Erythroblast (primary cell): ENCODE measurements at regions not wholly inside any gene's neighbourhood (a gene's known extent, or its start where the extent isn't known, plus 50 kb on each side); places are given as distances from the start of the nearest gene placed in this dataset.

Experiments
- GATA1 ChIP-seq: IDR thresholded peaks from 2 replicates; pipeline ENCODE4 v1.6.1; 2011; ENCODE audit warnings: low read depth, mild to moderate bottlenecking, control low read depth, low read length, moderate library complexity
- POLR2A ChIP-seq: IDR thresholded peaks from 2 replicates; pipeline ENCODE4 v1.6.1; 2011; ENCODE audit warnings: mild to moderate bottlenecking, low read length

- no peak for TF ChIP-seq POLR2A
- no peak for TF ChIP-seq GATA1
These were observed 276.8 kb downstream of the FBXW7 start for GRCh38 chr4:152258804-152259708.
